ENCODE measurements at regions not wholly inside any gene's neighbourhood (a gene's known extent, or its start where the extent isn't known, plus 50 kb on each side); places are given as distances from the start of the nearest gene placed in this dataset.

DNA sequence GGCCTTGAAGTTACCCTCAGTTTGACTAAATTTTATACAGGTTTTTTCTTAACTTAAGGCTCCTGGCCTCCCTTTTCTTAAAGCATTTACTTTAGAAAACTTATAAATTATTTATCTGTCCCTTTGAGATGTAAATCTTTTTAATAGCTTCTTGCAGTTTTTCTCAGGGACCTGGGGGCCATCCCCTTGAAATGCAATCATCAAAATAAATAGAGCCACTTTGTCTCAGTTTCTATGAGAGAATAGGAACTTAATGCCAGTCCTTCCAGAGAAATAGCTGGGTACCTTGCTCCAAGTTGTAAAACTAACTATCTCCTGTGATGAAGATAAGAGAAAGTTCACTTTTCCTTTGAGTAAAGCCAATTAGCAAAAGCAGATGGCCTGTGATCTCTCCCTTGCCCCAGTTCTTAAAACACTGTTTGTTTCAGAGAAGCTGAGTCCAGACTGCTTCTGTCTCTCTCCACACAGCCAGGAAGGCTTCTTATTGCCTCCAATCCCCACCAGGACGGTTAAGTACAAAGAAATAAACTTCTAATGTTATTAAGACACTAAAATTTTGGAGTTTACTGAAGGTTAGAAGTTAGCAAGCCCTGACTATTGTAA lies 913.1 kb downstream of the OLFM4 start:
- peaks cover 40% of the 10 kb centered on the region for H3K27me3 ChIP-seq (ENCODE audit: control insufficient read depth, insufficient read depth, low read length, poor library complexity, severe bottlenecking)
- H3K9me3 Mint-ChIP-seq: no peaks in the 10 kb centered on the region
- no peak overlapping the region for H3K9ac ChIP-seq (ENCODE audit: extremely low read depth, low read length, poor library complexity, severe bottlenecking)
- peaks cover 31% of the 10 kb centered on the region for H3K27me3 Mint-ChIP-seq (ENCODE audit: insufficient read depth)
- H3K4me3 ChIP-seq (ENCODE audit: low read length): no peak overlapping the region
- 50% methylated on average over 1 of the region's 1 CpG; no CpG with 5 or more reads in 1 of the 2 experiments for WGBS, 2 experiments (ENCODE audit: insufficient coverage in 1 of 2, insufficient read length in 1 of 2)
- H3K36me3 Mint-ChIP-seq (ENCODE audit: low read depth): no peaks in the 10 kb centered on the region
- no peaks in the 10 kb centered on the region for H3K36me3 ChIP-seq (ENCODE audit: control insufficient read depth, insufficient read depth, low read length)
- H3K27ac ChIP-seq (ENCODE audit: low read depth, low read length): no peak overlapping the region
- DNase-seq: no peak
- TF ChIP-seq CTCF (conservative IDR thresholded peaks at IDR 0.05): no peak
- no peaks in the 10 kb centered on the region for H3K9me3 ChIP-seq (ENCODE audit: control insufficient read depth, low read length)
- H3K4me3 Mint-ChIP-seq: no peak overlapping the region
- no peak overlapping the region for H3K27ac Mint-ChIP-seq
- H3K4me1 Mint-ChIP-seq: peaks cover 12% of the 10 kb centered on the region
- H3K4me1 ChIP-seq (ENCODE audit: control insufficient read depth, insufficient read depth, low read length): peaks cover 6% of the 10 kb centered on the region

DNA sequence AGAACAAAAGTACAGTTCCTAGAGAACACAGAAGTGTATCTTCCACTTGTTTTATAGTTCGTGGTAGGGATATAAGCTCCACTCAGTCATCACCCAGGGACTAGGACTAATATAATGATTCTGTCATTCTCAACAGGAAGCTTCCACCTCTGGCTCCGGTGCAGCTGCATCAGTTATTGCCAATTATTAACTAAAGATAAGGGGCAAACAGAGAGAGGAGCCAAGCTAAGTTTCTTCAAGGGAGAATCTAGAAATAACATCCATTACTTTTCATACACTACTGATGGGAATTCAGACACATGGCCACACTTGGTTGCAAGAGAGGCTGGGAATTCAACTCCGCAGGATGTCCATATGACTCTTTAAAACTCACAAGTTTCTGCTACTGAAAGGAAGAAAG lies 917.9 kb downstream of the OLFM4 start:
- Mint-ChIP-seq H3K4me3 (no peak overlapping the region), H3K27ac (no peak overlapping the region), H3K4me1 (peaks cover 13% of the 10 kb centered on the region), H3K36me3 (ENCODE audit: low read depth) (no peaks in the 10 kb centered on the region), H3K9me3 (peaks cover 5% of the 10 kb centered on the region), H3K27me3 (ENCODE audit: insufficient read depth) (peaks cover 24% of the 10 kb centered on the region)
- H3K27ac ChIP-seq (ENCODE audit: low read depth, low read length): no peak overlapping the region
- 97 to 100% methylated on average over 1 to 3 of the region's 3 CpGs for WGBS, 2 experiments (ENCODE audit: insufficient coverage in 1 of 2, insufficient read length in 1 of 2)
- peaks cover 26% of the 10 kb centered on the region for H3K27me3 ChIP-seq (ENCODE audit: control insufficient read depth, insufficient read depth, low read length, poor library complexity, severe bottlenecking)
- no peak for TF ChIP-seq CTCF (conservative IDR thresholded peaks at IDR 0.05)
- H3K4me1 ChIP-seq (ENCODE audit: control insufficient read depth, insufficient read depth, low read length): peaks cover 4% of the 10 kb centered on the region
- H3K9ac ChIP-seq (ENCODE audit: extremely low read depth, low read length, poor library complexity, severe bottlenecking): no peak overlapping the region
- no peaks in the 10 kb centered on the region for H3K36me3 ChIP-seq (ENCODE audit: control insufficient read depth, insufficient read depth, low read length)
- H3K9me3 ChIP-seq (ENCODE audit: control insufficient read depth, low read length): no peaks in the 10 kb centered on the region
- H3K4me3 ChIP-seq (ENCODE audit: low read length): no peak overlapping the region
- DNase-seq: no peak

DNA sequence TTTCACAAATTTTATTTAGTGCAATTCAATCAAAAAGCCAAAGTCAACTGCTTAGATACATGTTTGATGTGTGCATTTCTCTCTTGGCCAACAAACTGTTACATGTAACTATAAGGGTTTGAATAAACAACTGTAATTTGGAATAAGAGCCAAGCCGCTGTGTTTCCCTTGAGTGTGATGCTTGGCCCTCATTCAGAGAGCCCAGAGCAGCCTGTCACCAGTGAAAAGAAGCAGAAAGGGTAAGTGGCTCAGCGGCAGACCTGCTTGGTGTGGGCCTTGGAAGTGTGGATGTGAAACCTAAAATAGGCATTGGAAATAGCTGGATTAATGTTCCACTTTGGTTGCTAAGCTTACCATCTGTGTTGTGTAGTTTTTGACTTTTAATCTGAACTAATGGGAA lies 924.6 kb downstream of the OLFM4 start:
- H3K4me1 ChIP-seq (ENCODE audit: control insufficient read depth, insufficient read depth, low read length): no peaks in the 10 kb centered on the region
- H3K9me3 ChIP-seq (ENCODE audit: control insufficient read depth, low read length): no peaks in the 10 kb centered on the region
- no peaks in the 10 kb centered on the region for H3K27me3 ChIP-seq (ENCODE audit: control insufficient read depth, insufficient read depth, low read length, poor library complexity, severe bottlenecking)
- Mint-ChIP-seq H3K27ac (no peak overlapping the region), H3K36me3 (ENCODE audit: low read depth) (no peaks in the 10 kb centered on the region), H3K27me3 (ENCODE audit: insufficient read depth) (no peaks in the 10 kb centered on the region), H3K4me1 (peaks cover 2% of the 10 kb centered on the region), H3K4me3 (no peak overlapping the region), H3K9me3 (peaks cover 5% of the 10 kb centered on the region)
- no peak for DNase-seq
- no peak overlapping the region for H3K4me3 ChIP-seq (ENCODE audit: low read length)
- no peak for TF ChIP-seq CTCF (conservative IDR thresholded peaks at IDR 0.05)
- no peak overlapping the region for H3K27ac ChIP-seq (ENCODE audit: low read depth, low read length)
- no peaks in the 10 kb centered on the region for H3K36me3 ChIP-seq (ENCODE audit: control insufficient read depth, insufficient read depth, low read length)
- WGBS, 2 experiments (ENCODE audit: insufficient coverage in 1 of 2, insufficient read length in 1 of 2): 91% methylated on average over 2 of the region's 2 CpGs; no CpG with 5 or more reads in 1 of the 2 experiments
- H3K9ac ChIP-seq (ENCODE audit: extremely low read depth, low read length, poor library complexity, severe bottlenecking): no peak overlapping the region
